Caco-2 (cell line): ENCODE measurements at regions not wholly inside any gene's neighbourhood (a gene's known extent, or its start where the extent isn't known, plus 50 kb on each side); places are given as distances from the start of the nearest gene placed in this dataset.
A peak's percentile ranks its signal among the peaks of the same experiment; 100 is the strongest.

ENCODE experiments used
- BruUV-seq: library from RNA; stranded (reverse); fragments of 400-500 nt; replicated peaks from 2 replicates; lab custom pipeline; 2021; lab: Mats Ljungman, UMichigan
- CTCF ChIA-PET: fragments of 300-600 bp; sonication (Branson Sonifier 250); formaldehyde crosslinking; loops from one replicate; lab custom pipeline; 2022; ENCODE audit warnings: antibody characterized with exemption; lab: Charles Lee
- POLR2A ChIA-PET: fragments of 300-600 bp; sonication (Branson Sonifier 250); formaldehyde crosslinking; loops from one replicate; lab custom pipeline; 2022; ENCODE audit warnings: antibody characterized with exemption; lab: Charles Lee
- DNase-seq, 2 experiments: peaks; one replicate each; pipeline versions ENCODE4 v3.0.0 to v3.0.0-alpha.2; 2020 to 2022
- H3K27me3 ChIP-seq: replicated peaks from 2 replicates; pipeline ENCODE4 v1.6.0; 2011; ENCODE audit warnings: low read length; ENCODE audit not compliant: control insufficient read depth, insufficient read depth
- H3K36me3 ChIP-seq: 2 replicates; pipeline ENCODE4 v1.5.1; 2011; ENCODE audit warnings: low read length; ENCODE audit not compliant: control insufficient read depth, insufficient read depth
- H3K4me1 ChIP-seq: fragments of 250-450 bp; sonication (Bioruptor Pico); 2 replicates; pipeline ENCODE4 v1.5.1; 2020; ENCODE audit warnings: mild to moderate bottlenecking
- H3K4me3 ChIP-seq: 2 replicates; pipeline ENCODE4 v1.5.1; 2011; ENCODE audit warnings: low read depth, mild to moderate bottlenecking, control low read depth, low read length
- H3K9me3 ChIP-seq: fragments of 250-450 bp; sonication (Bioruptor Pico); 2 replicates; pipeline ENCODE4 v1.5.1; 2020; ENCODE audit warnings: mild to moderate bottlenecking, moderate library complexity
- H3K27ac Mint-ChIP-seq: one replicate; pipeline ENCODE4 v1.8.0; 2022; ENCODE audit warnings: mixed read lengths; ENCODE audit not compliant: unreplicated experiment
- H3K27me3 Mint-ChIP-seq: one replicate; pipeline ENCODE4 v1.8.0; 2022; ENCODE audit warnings: mixed read lengths; ENCODE audit not compliant: insufficient read depth, unreplicated experiment
- H3K36me3 Mint-ChIP-seq: one replicate; pipeline ENCODE4 v1.8.0; 2022; ENCODE audit warnings: mild to moderate bottlenecking, mixed read lengths; ENCODE audit not compliant: insufficient read depth, unreplicated experiment
- H3K4me1 Mint-ChIP-seq: one replicate; pipeline ENCODE4 v1.8.0; 2022; ENCODE audit warnings: low read depth, mixed read lengths; ENCODE audit not compliant: unreplicated experiment
- H3K4me3 Mint-ChIP-seq: one replicate; pipeline ENCODE4 v1.8.0; 2022; ENCODE audit warnings: mild to moderate bottlenecking, moderate library complexity, mixed read lengths; ENCODE audit not compliant: unreplicated experiment
- H3K9me3 Mint-ChIP-seq: one replicate; pipeline ENCODE4 v1.8.0; 2022; ENCODE audit warnings: mixed read lengths; ENCODE audit not compliant: unreplicated experiment
- intact Hi-C: fragments of 100-400 bp; cut with micrococcal nuclease; formaldehyde crosslinking; loops from one replicate; pipeline ENCODE4 v1.10.0; 2022; ENCODE audit not compliant: unreplicated experiment
- TF ChIP-seq, protein P1 (sequence below), 2 experiments: fragments of 200-600 bp in 1 of 2; IDR thresholded peaks; 1 replicate in 1 of 2; 2 replicates in 1 of 2; pipeline versions ENCODE4 v1.5.1 to v1.8.0; 2011 to 2022; ENCODE audit warnings: antibody characterized with exemption in 1 of 2, control low read depth in 1 of 2, inconsistent platforms in 1 of 2, low read depth in 1 of 2, low read length in 1 of 2, mild to moderate bottlenecking in 1 of 2, moderate library complexity in 1 of 2; ENCODE audit not compliant: insufficient read depth in 1 of 2, severe bottlenecking in 1 of 2, unreplicated experiment in 1 of 2

DNA sequence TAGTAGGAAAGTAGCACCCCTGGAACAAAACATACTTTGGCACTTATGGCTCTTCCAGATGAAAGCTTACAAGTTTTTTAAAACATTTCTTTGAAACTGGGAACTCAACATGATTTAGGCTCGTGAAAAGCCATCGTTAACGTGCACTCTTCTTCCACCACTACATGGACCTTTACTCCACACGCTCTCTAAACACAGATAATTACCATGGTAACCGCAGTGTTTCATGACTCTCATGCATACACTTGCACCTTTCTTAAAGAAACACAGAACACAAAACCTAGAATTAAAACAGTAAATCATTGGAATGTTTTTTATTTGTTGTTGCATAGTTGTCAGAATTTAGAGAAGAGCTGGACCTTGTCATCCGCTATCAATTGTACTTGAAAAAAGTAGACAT is 154.3 kb downstream of the FGF9 start:
- peak in 1 of 2 experiments; percentile 28 for DNase-seq
- peaks cover 8% of the 10 kb centered on the region for H3K4me1 ChIP-seq
- Mint-ChIP-seq H3K27me3 (no peaks in the 10 kb centered on the region), H3K27ac (peak overlapping the region; percentile 87), H3K36me3 (no peaks in the 10 kb centered on the region), H3K4me1 (peaks cover 12% of the 10 kb centered on the region), H3K9me3 (no peaks in the 10 kb centered on the region), H3K4me3 (peak overlapping the region; percentile 40)
- ChIA-PET POLR2A (no interaction called here), CTCF (no interaction called here)
- H3K9me3 ChIP-seq: no peaks in the 10 kb centered on the region
- H3K36me3 ChIP-seq: no peaks in the 10 kb centered on the region
- H3K4me3 ChIP-seq: no peak overlapping the region
- no TSS peak for BruUV-seq
- H3K27me3 ChIP-seq: no peaks in the 10 kb centered on the region
- intact Hi-C loops: no loop called here
- TF ChIP-seq, protein P1, sequence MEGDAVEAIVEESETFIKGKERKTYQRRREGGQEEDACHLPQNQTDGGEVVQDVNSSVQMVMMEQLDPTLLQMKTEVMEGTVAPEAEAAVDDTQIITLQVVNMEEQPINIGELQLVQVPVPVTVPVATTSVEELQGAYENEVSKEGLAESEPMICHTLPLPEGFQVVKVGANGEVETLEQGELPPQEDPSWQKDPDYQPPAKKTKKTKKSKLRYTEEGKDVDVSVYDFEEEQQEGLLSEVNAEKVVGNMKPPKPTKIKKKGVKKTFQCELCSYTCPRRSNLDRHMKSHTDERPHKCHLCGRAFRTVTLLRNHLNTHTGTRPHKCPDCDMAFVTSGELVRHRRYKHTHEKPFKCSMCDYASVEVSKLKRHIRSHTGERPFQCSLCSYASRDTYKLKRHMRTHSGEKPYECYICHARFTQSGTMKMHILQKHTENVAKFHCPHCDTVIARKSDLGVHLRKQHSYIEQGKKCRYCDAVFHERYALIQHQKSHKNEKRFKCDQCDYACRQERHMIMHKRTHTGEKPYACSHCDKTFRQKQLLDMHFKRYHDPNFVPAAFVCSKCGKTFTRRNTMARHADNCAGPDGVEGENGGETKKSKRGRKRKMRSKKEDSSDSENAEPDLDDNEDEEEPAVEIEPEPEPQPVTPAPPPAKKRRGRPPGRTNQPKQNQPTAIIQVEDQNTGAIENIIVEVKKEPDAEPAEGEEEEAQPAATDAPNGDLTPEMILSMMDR (IDR thresholded peaks at IDR 0.05; ENCODE audit: insufficient read depth in 1 of 2, low read depth in 1 of 2, low read length in 1 of 2, severe bottlenecking in 1 of 2, unreplicated experiment in 1 of 2): no peak

DNA sequence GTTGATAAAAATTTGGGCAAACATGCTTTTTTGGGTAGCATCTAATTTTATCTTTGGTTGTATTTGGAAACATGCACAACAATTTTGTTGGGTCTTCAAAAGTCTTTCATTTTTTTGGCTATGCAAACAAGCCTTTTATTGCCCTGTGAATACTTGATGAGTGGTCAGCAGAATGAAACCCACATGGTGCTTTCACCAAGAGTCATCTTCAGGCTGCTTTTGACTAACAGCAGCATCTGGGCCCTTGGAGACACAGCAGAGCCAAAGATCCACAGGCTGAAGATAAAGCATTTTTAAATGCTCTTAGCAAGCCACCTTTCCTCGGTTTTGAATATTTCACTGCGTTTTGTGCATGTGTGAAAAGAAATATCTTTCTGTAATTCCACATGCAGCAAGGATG is 154.9 kb downstream of the FGF9 start:
- no TSS peak for BruUV-seq
- ChIA-PET POLR2A (no interaction called here), CTCF (no interaction called here)
- H3K27ac Mint-ChIP-seq: peak overlapping the region; percentile 87
- DNase-seq: no peak
- TF ChIP-seq, protein P1 (IDR thresholded peaks at IDR 0.05; ENCODE audit: insufficient read depth in 1 of 2, low read depth in 1 of 2, low read length in 1 of 2, severe bottlenecking in 1 of 2, unreplicated experiment in 1 of 2): no peak
- Histone ChIP-seq H3K27me3 (no peaks in the 10 kb centered on the region), H3K4me3 (no peak overlapping the region), H3K4me1 (peaks cover 8% of the 10 kb centered on the region), H3K9me3 (no peaks in the 10 kb centered on the region), H3K36me3 (no peaks in the 10 kb centered on the region)
- peaks cover 12% of the 10 kb centered on the region for H3K4me1 Mint-ChIP-seq
- intact Hi-C loops: no loop called here
- no peaks in the 10 kb centered on the region for H3K9me3 Mint-ChIP-seq
- H3K4me3 Mint-ChIP-seq: no peak overlapping the region
- H3K27me3 Mint-ChIP-seq: no peaks in the 10 kb centered on the region
- no peaks in the 10 kb centered on the region for H3K36me3 Mint-ChIP-seq

DNA sequence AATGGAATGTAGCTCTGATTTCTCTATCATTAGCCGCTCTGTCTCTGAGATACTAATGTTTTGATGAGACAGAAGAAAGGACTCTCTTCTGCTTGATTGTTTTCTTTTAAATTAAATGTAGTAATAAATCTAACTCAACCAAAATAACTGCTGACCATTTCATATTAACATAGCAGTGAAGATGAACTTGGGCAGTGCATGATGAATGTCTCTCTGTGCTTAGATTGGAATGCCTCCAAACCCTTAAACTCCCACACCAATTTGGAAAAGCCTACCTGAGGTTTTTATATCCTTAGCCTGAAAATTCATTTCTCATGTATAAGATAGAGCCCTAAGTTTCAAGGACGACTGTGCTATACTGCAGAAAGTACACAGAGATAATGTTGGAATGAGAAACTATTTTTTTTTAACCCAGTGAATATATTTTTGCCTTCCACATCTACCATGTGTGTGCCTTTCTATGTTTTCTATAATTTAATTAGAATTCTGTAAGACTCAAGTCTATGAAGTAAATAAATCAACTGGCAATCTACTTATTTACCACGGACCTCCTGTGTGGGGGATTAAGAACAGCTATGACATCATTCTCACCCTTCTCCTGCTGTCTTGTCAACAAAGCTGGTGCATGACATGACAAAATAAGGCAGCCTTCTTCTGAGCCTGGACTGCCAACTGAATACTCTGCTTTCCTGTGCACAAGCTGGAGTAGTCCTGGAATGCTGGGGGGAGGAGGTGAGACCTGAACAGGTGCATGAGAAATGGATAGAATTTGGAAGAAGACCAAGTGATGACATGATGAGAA is 155.5 kb downstream of the FGF9 start:
- Mint-ChIP-seq H3K4me1 (peaks cover 12% of the 10 kb centered on the region), H3K36me3 (no peaks in the 10 kb centered on the region), H3K9me3 (no peaks in the 10 kb centered on the region), H3K4me3 (no peak overlapping the region), H3K27ac (no peak overlapping the region), H3K27me3 (no peaks in the 10 kb centered on the region)
- H3K36me3 ChIP-seq: no peaks in the 10 kb centered on the region
- no peaks in the 10 kb centered on the region for H3K27me3 ChIP-seq
- BruUV-seq: no TSS peak
- no peaks in the 10 kb centered on the region for H3K9me3 ChIP-seq
- no peak for DNase-seq
- ChIA-PET POLR2A (no interaction called here), CTCF (no interaction called here)
- intact Hi-C loops: no loop called here
- peaks cover 8% of the 10 kb centered on the region for H3K4me1 ChIP-seq
- no peak overlapping the region for H3K4me3 ChIP-seq
- TF ChIP-seq, protein P1 (IDR thresholded peaks at IDR 0.05; ENCODE audit: insufficient read depth in 1 of 2, low read depth in 1 of 2, low read length in 1 of 2, severe bottlenecking in 1 of 2, unreplicated experiment in 1 of 2): no peak
